ENCODE measurements at regions not wholly inside any gene's neighbourhood (a gene's known extent, or its start where the extent isn't known, plus 50 kb on each side); places are given as distances from the start of the nearest gene placed in this dataset.

DNA sequence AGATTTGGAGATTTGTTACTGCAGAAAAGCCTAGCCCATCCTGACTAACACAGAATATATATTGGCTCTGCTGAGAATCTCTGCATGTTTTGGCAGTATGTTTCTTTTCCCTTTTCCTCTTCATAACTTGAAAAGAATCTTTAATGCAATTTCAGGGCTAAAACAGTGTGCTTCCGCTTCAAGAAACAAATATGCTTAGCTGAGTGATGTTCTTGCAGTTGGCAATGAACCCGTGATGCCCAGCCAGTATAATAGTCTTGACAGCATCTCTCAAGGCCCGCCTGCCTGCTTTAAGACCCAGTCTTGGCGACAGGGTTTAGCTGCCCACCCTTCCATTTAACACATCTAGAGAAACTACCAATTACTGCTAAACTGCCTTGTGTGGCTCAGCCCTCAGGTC, 184.5 kb downstream of the INO80D start:
- TF ChIP-seq, protein P1, sequence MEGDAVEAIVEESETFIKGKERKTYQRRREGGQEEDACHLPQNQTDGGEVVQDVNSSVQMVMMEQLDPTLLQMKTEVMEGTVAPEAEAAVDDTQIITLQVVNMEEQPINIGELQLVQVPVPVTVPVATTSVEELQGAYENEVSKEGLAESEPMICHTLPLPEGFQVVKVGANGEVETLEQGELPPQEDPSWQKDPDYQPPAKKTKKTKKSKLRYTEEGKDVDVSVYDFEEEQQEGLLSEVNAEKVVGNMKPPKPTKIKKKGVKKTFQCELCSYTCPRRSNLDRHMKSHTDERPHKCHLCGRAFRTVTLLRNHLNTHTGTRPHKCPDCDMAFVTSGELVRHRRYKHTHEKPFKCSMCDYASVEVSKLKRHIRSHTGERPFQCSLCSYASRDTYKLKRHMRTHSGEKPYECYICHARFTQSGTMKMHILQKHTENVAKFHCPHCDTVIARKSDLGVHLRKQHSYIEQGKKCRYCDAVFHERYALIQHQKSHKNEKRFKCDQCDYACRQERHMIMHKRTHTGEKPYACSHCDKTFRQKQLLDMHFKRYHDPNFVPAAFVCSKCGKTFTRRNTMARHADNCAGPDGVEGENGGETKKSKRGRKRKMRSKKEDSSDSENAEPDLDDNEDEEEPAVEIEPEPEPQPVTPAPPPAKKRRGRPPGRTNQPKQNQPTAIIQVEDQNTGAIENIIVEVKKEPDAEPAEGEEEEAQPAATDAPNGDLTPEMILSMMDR (IDR thresholded peaks at IDR 0.05 in 4 of 5, conservative IDR thresholded peaks at IDR 0.05 in 1 of 5) = no peak
- TF ChIP-seq POLR2A (IDR thresholded peaks at IDR 0.05) = no peak
- no peaks in the 10 kb centered on the region for H3K4me1 ChIP-seq
- DNase-seq (no peak), ATAC-seq (no peak)
- no peak overlapping the region for H3K4me3 ChIP-seq
- no peaks in the 10 kb centered on the region for H3K36me3 ChIP-seq
- no peaks in the 10 kb centered on the region for H3K27me3 ChIP-seq
- no peak overlapping the region for H3K27ac ChIP-seq
- in situ Hi-C loops (cut with MboI; ENCODE audit: low sequenced_read_pairs in 4 of 4) (loop anchor here in 1 of 4 donors (25.0 kb wide), 1 partner anchor 1564 kb away; no protein-coding TSS in a partner anchor), intact Hi-C loops (cut with DNase I; ENCODE audit: low total_unique reads) (no loop called here)
- no peaks in the 10 kb centered on the region for H3K9me3 ChIP-seq

DNA sequence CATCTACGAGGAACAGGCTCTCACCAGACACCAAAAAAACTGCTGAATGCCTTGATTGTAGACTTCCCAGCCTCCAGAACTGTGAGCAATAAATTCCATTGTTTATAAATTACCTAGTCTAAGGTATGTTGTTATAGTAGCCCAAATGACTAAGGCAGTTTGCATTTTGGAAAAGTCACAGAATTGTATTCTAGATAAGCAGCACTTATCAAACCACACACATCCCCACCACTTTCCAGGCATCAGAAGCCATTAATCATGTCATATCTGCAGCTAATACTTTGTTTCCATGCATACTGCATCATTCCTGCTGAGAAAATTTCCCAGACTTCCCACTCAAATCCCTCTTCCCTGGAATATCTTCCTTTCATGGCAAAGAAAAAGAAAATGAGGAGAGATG, 187.2 kb downstream of the INO80D start:
- ATAC-seq (no peak), DNase-seq (no peak)
- Histone ChIP-seq H3K4me3 (no peak overlapping the region), H3K27me3 (no peaks in the 10 kb centered on the region), H3K36me3 (no peaks in the 10 kb centered on the region), H3K4me1 (no peaks in the 10 kb centered on the region), H3K9me3 (no peaks in the 10 kb centered on the region), H3K27ac (no peak overlapping the region)
- TF ChIP-seq, protein P1 (IDR thresholded peaks at IDR 0.05 in 4 of 5, conservative IDR thresholded peaks at IDR 0.05 in 1 of 5) = no peak
- TF ChIP-seq POLR2A (IDR thresholded peaks at IDR 0.05) = no peak
- intact Hi-C loops (cut with DNase I; ENCODE audit: low total_unique reads) = no loop called here
- in situ Hi-C loops (cut with MboI; ENCODE audit: low sequenced_read_pairs in 4 of 4) = loop anchor here in 1 of 4 donors (25.0 kb wide), 1 partner anchor 111 kb away; no protein-coding TSS in a partner anchor

DNA sequence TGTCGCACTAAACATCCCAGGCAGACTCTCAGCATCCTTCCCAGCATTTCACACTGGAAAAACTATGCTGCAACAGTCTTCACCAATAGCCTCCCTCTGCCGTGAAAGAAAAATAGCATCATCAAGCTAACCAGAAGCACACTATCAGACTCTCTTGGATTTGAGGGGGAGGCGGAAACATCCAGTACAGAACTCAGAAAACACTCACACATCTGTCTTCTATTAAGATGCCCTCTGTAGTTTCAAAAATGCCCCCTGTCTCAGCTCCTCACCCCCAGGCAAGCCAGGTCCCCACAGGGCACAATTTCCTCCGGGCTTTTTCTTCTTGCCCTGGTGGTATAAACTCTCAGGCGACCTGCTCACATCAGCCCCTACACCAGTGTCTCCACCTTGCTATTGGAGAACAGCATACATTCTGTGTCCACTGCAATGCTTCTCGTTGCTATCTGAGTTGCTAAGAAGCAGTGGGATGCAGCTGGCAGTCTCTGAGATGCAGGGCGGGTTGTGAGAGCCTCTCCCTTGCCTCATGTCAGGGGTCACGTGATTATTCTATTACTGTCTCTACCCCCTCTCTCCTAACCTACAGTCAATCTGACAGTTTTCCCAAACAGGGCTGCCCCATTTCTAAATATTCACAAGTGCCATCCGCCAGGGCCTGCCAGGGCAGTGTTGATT, 189.9 kb downstream of the INO80D start:
- Histone ChIP-seq H3K27me3 (no peaks in the 10 kb centered on the region), H3K4me1 (no peaks in the 10 kb centered on the region), H3K36me3 (no peaks in the 10 kb centered on the region), H3K27ac (no peak overlapping the region), H3K9me3 (no peaks in the 10 kb centered on the region), H3K4me3 (no peak overlapping the region)
- no peak for ATAC-seq
- no peak for DNase-seq
- in situ Hi-C loops (cut with MboI; ENCODE audit: low sequenced_read_pairs in 4 of 4) (loop anchor here in 1 of 4 donors (25.0 kb wide), 1 partner anchor 109 kb away; no protein-coding TSS in a partner anchor), intact Hi-C loops (cut with DNase I; ENCODE audit: low total_unique reads) (no loop called here)
- TF ChIP-seq, protein P1 (IDR thresholded peaks at IDR 0.05 in 4 of 5, conservative IDR thresholded peaks at IDR 0.05 in 1 of 5) = no peak
- no peak for TF ChIP-seq POLR2A (IDR thresholded peaks at IDR 0.05)

DNA sequence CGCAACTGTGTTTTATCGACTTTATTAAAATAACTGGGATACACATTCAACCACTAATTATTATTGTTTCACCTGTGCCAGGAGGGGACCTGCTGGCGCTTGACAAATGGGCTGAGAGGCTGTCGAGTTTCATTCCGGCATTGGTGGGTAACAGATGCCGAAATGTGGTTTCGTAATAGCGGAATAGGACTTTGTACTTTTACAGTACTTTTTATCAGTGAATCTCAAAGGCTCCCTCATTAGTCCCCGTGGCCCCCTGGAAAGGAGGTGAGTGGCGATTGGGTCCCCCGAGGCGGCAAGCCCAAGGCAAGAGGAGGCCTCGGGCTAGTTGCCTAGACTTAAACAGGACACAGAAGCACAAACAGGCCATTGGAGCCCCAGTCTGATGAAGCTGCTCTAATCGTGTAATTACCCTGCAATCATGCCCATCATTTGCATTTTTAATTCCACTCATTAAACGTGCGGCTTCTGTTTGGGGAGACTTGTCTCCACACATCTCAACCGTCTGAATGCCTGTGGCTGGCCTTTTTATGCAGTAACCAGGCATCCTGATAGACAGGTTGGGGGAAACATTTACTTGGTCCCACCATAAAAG, 193.2 kb downstream of the INO80D start:
- intact Hi-C loops (cut with DNase I; ENCODE audit: low total_unique reads) = no loop called here
- ATAC-seq (no peak), DNase-seq (no peak)
- no peaks in the 10 kb centered on the region for H3K9me3 ChIP-seq
- H3K4me3 ChIP-seq = no peak overlapping the region
- H3K36me3 ChIP-seq = no peaks in the 10 kb centered on the region
- in situ Hi-C loops (cut with MboI; ENCODE audit: low sequenced_read_pairs in 4 of 4) = loop anchor here in 1 of 4 donors (25.0 kb wide), 1 partner anchor 105 kb away; no protein-coding TSS in a partner anchor
- H3K4me1 ChIP-seq = no peaks in the 10 kb centered on the region
- TF ChIP-seq, protein P1 (IDR thresholded peaks at IDR 0.05 in 4 of 5, conservative IDR thresholded peaks at IDR 0.05 in 1 of 5) = no peak
- no peak for TF ChIP-seq POLR2A (IDR thresholded peaks at IDR 0.05)
- no peak overlapping the region for H3K27ac ChIP-seq
- no peaks in the 10 kb centered on the region for H3K27me3 ChIP-seq

All from gastrocnemius medialis (tissue), 4 donors.